GM12892 (cell line): ENCODE measurements at regions not wholly inside any gene's neighbourhood (a gene's known extent, or its start where the extent isn't known, plus 50 kb on each side); places are given as distances from the start of the nearest gene placed in this dataset.

Experiments
- POLR2A ChIP-seq: IDR thresholded peaks from 2 replicates; pipeline ENCODE4 v1.6.1; 2011; ENCODE audit warnings: low read depth, low read length, control low read depth
- POLR2AphosphoS5 ChIP-seq: IDR thresholded peaks from 2 replicates; pipeline ENCODE4 v1.6.1; 2011; ENCODE audit warnings: low read depth, low read length, control low read depth

GRCh38 chr7:36070230-36070629 lies 82.8 kb upstream of the EEPD1 start:
- no peak for TF ChIP-seq POLR2A
- no peak for TF ChIP-seq POLR2AphosphoS5
